H1 (cell line): ENCODE measurements at regions not wholly inside any gene's neighbourhood (a gene's known extent, or its start where the extent isn't known, plus 50 kb on each side); places are given as distances from the start of the nearest gene placed in this dataset.
"Not testable (repeated sequence)": the region's sequence is repeated elsewhere in the genome, so short reads cannot be mapped to it uniquely, and the experiment has no call there.

Source experiments
- CTCF ChIA-PET: fragments of 300-600 bp; sonication (Branson Sonifier 250); formaldehyde crosslinking; loops from one replicate; lab custom pipeline; 2021; ENCODE audit not compliant: partially characterized antibody; lab: Charles Lee
- POLR2A ChIA-PET: fragments of 300-600 bp; sonication (Branson Sonifier 250); formaldehyde crosslinking; loops from one replicate; lab custom pipeline; 2021; ENCODE audit warnings: inconsistent platforms; ENCODE audit not compliant: partially characterized antibody; lab: Charles Lee
- DNase-seq, 2 experiments: peaks; one replicate each; pipeline versions ENCODE4 v3.0.0 to v3.0.0-alpha.2; 2010 to 2022; ENCODE audit warnings: low spot score in 2 of 2, low read depth in 1 of 2, mixed read lengths in 1 of 2
- FAIRE-seq: peaks from 2 replicates; lab custom pipeline; 2011; peaks lifted over from hg19 to GRCh38; lab: Jason Lieb, UNC
- H2AFZ ChIP-seq: 2 replicates; pipeline ENCODE4 v1.8.1; 2012; ENCODE audit warnings: low read length, inconsistent platforms
- H2AK5ac ChIP-seq: 2 replicates; pipeline ENCODE4 v1.6.1; 2013; ENCODE audit warnings: low read depth, low read length
- H2BK120ac ChIP-seq: replicated peaks from 2 replicates; pipeline ENCODE3; 2013; ENCODE audit warnings: low read depth, low read length, inconsistent platforms
- H2BK12ac ChIP-seq: 2 replicates; pipeline ENCODE4 v1.6.1; 2013; ENCODE audit warnings: low read depth, low read length
- H2BK15ac ChIP-seq: 2 replicates; pipeline ENCODE4 v1.6.1; 2013; ENCODE audit warnings: low read length
- H2BK20ac ChIP-seq: 2 replicates; pipeline ENCODE4 v1.6.1; 2013; ENCODE audit warnings: low read length
- H2BK5ac ChIP-seq: 2 replicates; pipeline ENCODE4 v1.6.1; 2013; ENCODE audit warnings: low read depth, low read length
- H3K14ac ChIP-seq: 2 replicates; pipeline ENCODE4 v1.6.1; 2013; ENCODE audit warnings: inconsistent platforms; ENCODE audit not compliant: insufficient read length
- H3K18ac ChIP-seq: 2 replicates; pipeline ENCODE4 v1.6.1; 2013; ENCODE audit warnings: low read length; ENCODE audit errors: extremely low read depth
- H3K23ac ChIP-seq: 2 replicates; pipeline ENCODE4 v1.6.1; 2013; ENCODE audit warnings: inconsistent platforms; ENCODE audit not compliant: insufficient read length
- H3K23me2 ChIP-seq: 2 replicates; pipeline ENCODE4 v1.6.1; 2013; ENCODE audit warnings: low read depth, low read length
- H3K27ac ChIP-seq: 2 replicates; pipeline ENCODE4 v1.6.1; 2011; ENCODE audit warnings: low read depth, low read length, inconsistent platforms
- H3K27me3 ChIP-seq, 4 experiments: replicated peaks in 1 of 4; 1 replicate in 1 of 4; 2 replicates in 3 of 4; pipeline versions ENCODE4 v1.6.1 to v1.8.1; 2011 to 2013; ENCODE audit warnings: low read length in 3 of 4, mild to moderate bottlenecking in 3 of 4, inconsistent platforms in 2 of 4, mixed read lengths in 2 of 4, moderate library complexity in 1 of 4; ENCODE audit not compliant: control insufficient read depth in 3 of 4, insufficient read depth in 3 of 4; ENCODE audit errors: extremely low read depth in 1 of 4
- H3K36me3 ChIP-seq, 4 experiments: 2 replicates each; pipeline versions ENCODE4 v1.6.1 to v1.8.1; 2011 to 2013; ENCODE audit warnings: mild to moderate bottlenecking in 4 of 4, low read length in 3 of 4, moderate library complexity in 2 of 4, control low read depth in 1 of 4, inconsistent platforms in 1 of 4; ENCODE audit not compliant: insufficient read depth in 4 of 4, control insufficient read depth in 2 of 4
- H3K4ac ChIP-seq: replicated peaks from 2 replicates; pipeline ENCODE3; 2013; ENCODE audit warnings: low read length, low read depth, mixed read lengths, inconsistent platforms; ENCODE audit not compliant: insufficient read length
- H3K4me1 ChIP-seq, 4 experiments: replicated peaks in 1 of 4; 1 replicate in 1 of 4; 2 replicates in 3 of 4; pipeline versions ENCODE4 v1.6.1 to v1.8.1; 2011 to 2013; ENCODE audit warnings: low read length in 3 of 4, inconsistent platforms in 2 of 4, mixed read lengths in 1 of 4; ENCODE audit not compliant: insufficient read depth in 4 of 4, control insufficient read depth in 3 of 4
- H3K4me2 ChIP-seq, 2 experiments: 2 replicates each; pipeline versions ENCODE4 v1.6.1 to v1.8.1; 2011 to 2013; ENCODE audit warnings: low read depth in 2 of 2, low read length in 2 of 2, control low read depth in 1 of 2, inconsistent platforms in 1 of 2, mild to moderate bottlenecking in 1 of 2; ENCODE audit not compliant: insufficient read depth in 1 of 2
- H3K4me3 ChIP-seq, 4 experiments: fragments of 200-600, 300-600 bp in 1 of 4; sonication (generic), shearing (Covaris generic), sonication (Bioruptor Twin) in 1 of 4; 2 replicates each; pipeline versions ENCODE4 v1.5.1 to v1.8.1; 2011 to 2016; ENCODE audit warnings: low read length in 4 of 4, low read depth in 3 of 4, control low read depth in 2 of 4, inconsistent platforms in 2 of 4, mild to moderate bottlenecking in 2 of 4, mixed read lengths in 1 of 4, moderate library complexity in 1 of 4; ENCODE audit not compliant: insufficient read depth in 2 of 4; ENCODE audit errors: extremely low read depth in 1 of 4
- H3K56ac ChIP-seq: replicated peaks from 2 replicates; pipeline ENCODE3; 2013; ENCODE audit warnings: low read depth, mild to moderate bottlenecking, mixed read lengths, low read length, inconsistent platforms; ENCODE audit not compliant: insufficient read length
- H3K79me1 ChIP-seq: 2 replicates; pipeline ENCODE4 v1.6.1; 2013; ENCODE audit warnings: low read depth, low read length, control low read depth
- H3K79me2 ChIP-seq, 2 experiments: 2 replicates each; pipeline versions ENCODE4 v1.6.1 to v1.8.1; 2012 to 2013; ENCODE audit warnings: low read length in 2 of 2, mild to moderate bottlenecking in 2 of 2, inconsistent platforms in 1 of 2; ENCODE audit not compliant: insufficient read depth in 2 of 2, control insufficient read depth in 1 of 2
- H3K9ac ChIP-seq, 4 experiments: replicated peaks in 1 of 4; 1 replicate in 1 of 4; 2 replicates in 3 of 4; pipeline versions ENCODE4 v1.6.1 to v1.8.1; 2011 to 2013; ENCODE audit warnings: low read depth in 3 of 4, low read length in 3 of 4, control low read depth in 2 of 4, mild to moderate bottlenecking in 2 of 4, moderate library complexity in 2 of 4, inconsistent platforms in 1 of 4; ENCODE audit errors: extremely low read depth in 1 of 4
- H3K9me3 ChIP-seq, 2 experiments: 2 replicates each; pipeline versions ENCODE4 v1.6.1 to v1.8.1; 2012 to 2013; ENCODE audit warnings: mild to moderate bottlenecking in 2 of 2, moderate library complexity in 2 of 2, control low read depth in 1 of 2, inconsistent platforms in 1 of 2, low read depth in 1 of 2, low read length in 1 of 2, mixed read lengths in 1 of 2; ENCODE audit not compliant: insufficient read depth in 2 of 2
- H4K20me1 ChIP-seq, 2 experiments: replicated peaks in 1 of 2; 2 replicates each; pipeline versions ENCODE3 to v1.8.1; 2011 to 2013; ENCODE audit warnings: inconsistent platforms in 2 of 2, low read length in 2 of 2, mild to moderate bottlenecking in 1 of 2; ENCODE audit not compliant: insufficient read depth in 2 of 2, control insufficient read depth in 1 of 2
- H4K5ac ChIP-seq: 2 replicates; pipeline ENCODE4 v1.6.1; 2013; ENCODE audit warnings: low read length, low read depth, mixed read lengths, inconsistent platforms; ENCODE audit not compliant: insufficient read length
- H4K8ac ChIP-seq: 2 replicates; pipeline ENCODE4 v1.8.0; 2013; ENCODE audit warnings: mild to moderate bottlenecking, moderate library complexity, low read length, inconsistent platforms; ENCODE audit not compliant: insufficient read depth; ENCODE audit errors: extremely low read depth
- H4K91ac ChIP-seq: replicated peaks from 2 replicates; pipeline ENCODE3; 2013; ENCODE audit warnings: low read length, mixed read lengths, inconsistent platforms; ENCODE audit not compliant: insufficient read length
- WGBS, 2 experiments: shearing (Covaris generic) in 1 of 2; methylation state at CpG; one replicate each; pipeline versions ENCODE4 v1.1.6 to v1.1.7; 2013 to 2015; ENCODE audit warnings: low lambda C conversion rate in 2 of 2, mixed read lengths in 2 of 2, inconsistent platforms in 1 of 2, low coverage in 1 of 2, missing lambda C conversion rate in 1 of 2; ENCODE audit not compliant: insufficient replicate concordance in 2 of 2, insufficient coverage in 1 of 2, insufficient read length in 1 of 2; ENCODE audit errors: extremely low coverage in 1 of 2, missing lambda C conversion rate in 1 of 2; 5-methylcytosine and 5-hydroxymethylcytosine counted together

DNA sequence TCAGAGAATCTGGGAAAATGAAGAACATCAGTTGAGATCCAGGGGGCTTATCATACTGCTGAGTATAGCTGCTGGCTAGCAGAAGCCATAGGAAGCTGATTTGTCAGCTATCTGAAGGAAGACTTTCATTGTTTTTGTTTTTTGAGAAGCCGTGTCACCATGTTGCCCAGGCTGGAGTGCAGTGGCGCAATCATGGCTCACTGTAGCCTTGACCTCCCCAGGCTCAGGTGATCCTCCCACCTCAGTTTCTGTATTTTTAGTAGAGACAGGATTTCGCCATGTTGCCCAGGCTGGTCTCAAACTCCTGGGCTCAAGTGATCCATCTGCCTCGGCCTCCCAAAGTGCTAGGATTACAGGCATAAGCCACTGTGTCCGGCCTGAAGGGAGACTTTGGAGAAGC lies 101.5 kb upstream of the RHOBTB1 start:
- H2BK20ac ChIP-seq, H3K36me3 ChIP-seq, H3K18ac ChIP-seq, H3K27me3 ChIP-seq, H2BK12ac ChIP-seq, H2BK5ac ChIP-seq, H3K4me3 ChIP-seq, H2BK15ac ChIP-seq, H4K8ac ChIP-seq, H3K14ac ChIP-seq, POLR2A ChIA-PET, H3K79me1 ChIP-seq, DNase-seq, H3K79me2 ChIP-seq, H2AFZ ChIP-seq, H3K23ac ChIP-seq, H3K27ac ChIP-seq, H2BK120ac ChIP-seq, H2AK5ac ChIP-seq, H4K91ac ChIP-seq, H3K4ac ChIP-seq, H3K4me1 ChIP-seq, H3K9ac ChIP-seq, H3K9me3 ChIP-seq, FAIRE-seq, H3K4me2 ChIP-seq, H3K23me2 ChIP-seq, H3K56ac ChIP-seq, H4K5ac ChIP-seq, H4K20me1 ChIP-seq: not testable (repeated sequence)
- CTCF ChIA-PET = interaction anchor here (1.0 to 3.3 kb wide), 2 partner anchors 9 to 20 kb away, joined by 3 to 24 read pairs; no protein-coding TSS in a partner anchor
- WGBS, 2 experiments = 84% methylated on average over 5 of the region's 5 CpGs; no CpG with 5 or more reads in 1 of the 2 experiments
